ENCODE measurements at regions not wholly inside any gene's neighbourhood (a gene's known extent, or its start where the extent isn't known, plus 50 kb on each side); places are given as distances from the start of the nearest gene placed in this dataset.

- TF ChIP-seq CTCF (IDR thresholded peaks at IDR 0.05; ENCODE audit: low read depth, low read length) (no peak), EZH2phosphoT487 (IDR thresholded peaks at IDR 0.05; ENCODE audit: low read depth) (no peak)
These were observed 142.9 kb upstream of the SLC4A4 start for GRCh38 chr4:71195924-71196323.

Measured in OCI-LY3 (cell line).